ENCODE measurements at regions not wholly inside any gene's neighbourhood (a gene's known extent, or its start where the extent isn't known, plus 50 kb on each side); places are given as distances from the start of the nearest gene placed in this dataset.

DNA sequence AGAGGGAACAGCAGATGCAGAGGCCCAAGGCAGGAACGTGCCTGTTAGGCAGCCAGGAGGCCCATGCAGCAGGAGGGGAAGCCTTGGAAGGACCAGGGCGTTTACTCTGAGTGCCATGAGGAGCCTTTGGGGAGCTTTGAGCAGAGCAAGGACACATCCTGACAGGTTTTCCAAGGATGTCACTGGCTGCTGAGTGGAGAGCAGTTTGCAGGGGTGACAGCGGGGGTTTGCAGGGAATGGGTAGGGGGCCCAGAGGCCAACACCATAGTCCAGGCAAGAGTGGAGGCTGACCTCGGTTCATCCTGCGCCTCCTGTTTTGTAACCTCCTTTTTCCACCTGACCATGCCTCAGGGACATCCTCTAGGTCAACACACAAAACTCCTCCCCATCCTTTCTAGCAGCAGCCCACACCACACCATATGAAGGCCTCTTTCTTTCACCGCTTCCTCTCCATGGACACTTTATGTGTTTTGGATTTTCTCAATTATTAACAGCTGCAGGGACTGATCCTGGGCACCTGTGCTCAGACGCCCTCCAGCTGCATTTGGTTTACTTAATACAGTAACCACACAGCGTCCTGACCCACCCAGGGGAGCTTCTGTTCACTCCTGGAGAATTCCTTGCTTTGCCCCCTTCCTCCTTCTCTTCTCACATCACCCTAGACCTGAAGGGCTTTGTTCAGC, 528.5 kb downstream of the MATN1 start:
- DNase-seq = no peak
- Mint-ChIP-seq H3K27me3 (ENCODE audit: low read depth) (peaks cover 22% of the 10 kb centered on the region), H3K4me1 (ENCODE audit: low read depth) (peaks cover 8% of the 10 kb centered on the region), H3K27ac (no peak overlapping the region), H3K9me3 (no peaks in the 10 kb centered on the region), H3K36me3 (ENCODE audit: insufficient read depth in 2 of 2) (no peaks in the 10 kb centered on the region), H3K4me3 (no peak overlapping the region)
- no peak for ATAC-seq (replicated peaks in 1 of 2)

DNA sequence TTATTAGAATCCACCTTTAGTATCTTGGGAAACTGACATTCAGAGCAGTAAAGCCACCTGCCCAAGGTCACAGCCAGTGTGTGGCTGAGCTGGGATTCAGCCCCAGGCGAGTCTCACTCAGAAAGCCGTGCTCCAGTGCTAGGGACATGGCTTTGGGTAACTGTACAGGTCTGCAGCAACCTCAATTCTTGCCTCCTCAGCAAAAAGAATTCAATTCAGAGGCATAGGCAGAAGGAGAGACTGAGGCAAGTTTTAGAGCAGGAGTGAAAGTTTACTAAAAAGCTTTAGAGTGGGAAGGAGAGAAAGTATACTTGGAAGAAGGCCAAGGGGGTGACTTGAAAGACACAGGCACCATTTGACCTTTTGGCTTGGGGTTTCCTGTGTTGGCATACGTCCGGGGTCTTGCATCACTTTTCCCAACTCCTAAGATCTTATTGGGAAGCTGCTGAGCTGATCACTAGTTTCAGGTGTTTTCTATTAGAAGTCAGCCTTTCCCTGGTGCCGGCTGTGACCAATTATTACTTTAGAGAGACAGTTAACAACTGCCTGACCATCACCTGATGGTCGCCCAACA, 529.3 kb downstream of the MATN1 start:
- Mint-ChIP-seq H3K27ac (no peak overlapping the region), H3K4me3 (no peak overlapping the region), H3K9me3 (no peaks in the 10 kb centered on the region), H3K27me3 (ENCODE audit: low read depth) (peaks cover 29% of the 10 kb centered on the region), H3K4me1 (ENCODE audit: low read depth) (peaks cover 8% of the 10 kb centered on the region), H3K36me3 (ENCODE audit: insufficient read depth in 2 of 2) (no peaks in the 10 kb centered on the region)
- DNase-seq = no peak
- no peak for ATAC-seq (replicated peaks in 1 of 2)

DNA sequence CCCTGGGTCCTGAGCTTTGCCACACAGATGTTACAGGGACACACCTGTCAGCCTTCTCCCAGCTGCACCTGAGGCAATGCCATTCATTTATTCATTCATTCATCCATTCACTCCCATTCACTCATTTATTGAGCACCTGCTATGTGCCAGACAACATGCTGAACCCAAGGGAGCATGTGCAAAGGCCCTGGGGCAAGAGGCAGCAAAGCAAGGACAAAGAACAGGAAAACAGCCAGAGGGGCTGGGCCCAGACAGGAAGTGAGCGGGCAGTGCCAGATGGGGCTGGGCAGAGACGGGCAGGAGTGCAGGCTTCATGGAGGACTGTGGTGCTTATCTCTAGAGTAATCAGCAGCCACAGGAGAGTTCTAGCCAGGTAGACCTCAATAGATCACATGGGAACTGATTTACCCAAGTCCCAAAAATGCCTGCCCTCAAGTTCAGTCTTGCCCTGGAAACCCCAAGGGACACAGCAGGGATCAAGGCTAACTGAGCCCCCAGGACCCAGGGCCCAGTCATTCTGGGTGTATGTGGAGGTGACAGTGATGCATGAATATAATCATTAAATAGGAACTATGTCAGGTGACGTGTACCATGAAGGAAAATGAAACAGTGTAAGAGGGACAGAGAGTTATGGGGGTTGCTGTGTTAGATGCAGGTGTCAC, 530.3 kb downstream of the MATN1 start:
- Mint-ChIP-seq H3K4me1 (ENCODE audit: low read depth) (peaks cover 8% of the 10 kb centered on the region), H3K27me3 (ENCODE audit: low read depth) (peaks cover 35% of the 10 kb centered on the region), H3K36me3 (ENCODE audit: insufficient read depth in 2 of 2) (no peaks in the 10 kb centered on the region), H3K27ac (no peak overlapping the region), H3K9me3 (no peaks in the 10 kb centered on the region), H3K4me3 (no peak overlapping the region)
- no peak for DNase-seq
- ATAC-seq (replicated peaks in 1 of 2) = no peak

DNA sequence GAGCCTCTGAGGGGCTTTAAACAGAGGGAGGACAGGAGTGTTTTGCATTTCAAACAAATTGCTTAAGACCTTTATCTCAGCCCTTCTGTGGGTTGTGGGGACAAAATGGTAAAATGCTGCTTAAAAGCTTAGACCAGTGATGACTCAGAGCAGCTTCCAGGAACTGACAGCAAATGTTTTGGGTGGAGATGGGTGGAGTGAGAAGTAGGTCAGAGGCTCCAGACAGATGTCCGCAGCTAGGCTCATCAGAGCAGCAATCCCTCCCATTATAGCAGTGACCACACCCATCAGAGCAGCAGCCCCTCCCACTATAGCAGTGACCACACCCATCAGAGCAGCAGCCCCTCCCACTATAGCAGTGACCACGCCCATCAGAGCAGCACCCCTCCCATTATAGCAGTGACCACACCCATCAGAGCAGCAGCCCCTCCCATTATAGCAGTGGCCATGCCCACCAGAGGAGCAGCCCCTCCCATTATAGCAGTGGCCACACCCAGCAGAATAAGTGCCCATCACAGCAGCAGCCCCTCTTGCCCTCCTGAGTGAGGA, 532.2 kb downstream of the MATN1 start:
- Mint-ChIP-seq H3K9me3 (no peaks in the 10 kb centered on the region), H3K27ac (peak overlapping the region; percentile 59), H3K27me3 (ENCODE audit: low read depth) (peaks cover 21% of the 10 kb centered on the region), H3K36me3 (ENCODE audit: insufficient read depth in 2 of 2) (no peaks in the 10 kb centered on the region), H3K4me3 (peak overlapping the region in 1 of 2 donors; percentile 44), H3K4me1 (ENCODE audit: low read depth) (peaks cover 8% of the 10 kb centered on the region)
- peak; percentile 37 to 54 for DNase-seq
- peak; percentile 92 to 96 for ATAC-seq (replicated peaks in 1 of 2)

DNA sequence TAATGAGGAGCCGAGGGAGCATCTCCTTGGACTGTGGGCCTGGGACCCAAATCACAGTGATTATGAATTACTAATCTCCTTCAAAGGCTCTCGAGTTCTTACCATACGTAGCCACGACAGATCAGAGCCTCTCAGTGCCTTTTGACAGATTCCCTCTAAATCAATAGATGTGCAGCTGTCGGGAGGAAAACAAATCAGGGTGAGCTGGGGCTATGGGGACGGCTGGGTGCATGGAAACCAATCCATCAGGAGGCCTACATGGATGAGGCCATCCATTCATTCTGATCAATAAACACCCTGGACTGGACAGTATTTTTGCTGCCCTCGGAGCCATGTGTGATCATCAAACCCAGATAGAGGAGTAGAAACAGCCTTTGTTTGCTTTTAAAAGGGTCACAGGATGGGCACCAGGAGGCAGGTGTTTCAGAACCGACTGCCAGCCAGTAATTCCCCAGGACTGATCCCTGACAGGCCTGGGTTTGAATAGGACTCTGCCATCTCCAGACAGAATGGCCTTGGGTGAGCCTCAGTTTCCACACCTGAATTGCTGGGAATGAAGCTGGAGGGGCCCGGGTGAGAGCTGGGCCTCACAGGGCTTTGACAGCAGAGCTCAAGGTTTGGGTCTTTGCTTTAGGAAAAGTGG, 532.8 kb downstream of the MATN1 start:
- Mint-ChIP-seq H3K4me3 (peak overlapping the region in 1 of 2 donors; percentile 44), H3K36me3 (ENCODE audit: insufficient read depth in 2 of 2) (no peaks in the 10 kb centered on the region), H3K4me1 (ENCODE audit: low read depth) (peaks cover 8% of the 10 kb centered on the region), H3K9me3 (no peaks in the 10 kb centered on the region), H3K27ac (peak overlapping the region; percentile 59), H3K27me3 (ENCODE audit: low read depth) (peaks cover 21% of the 10 kb centered on the region)
- ATAC-seq (replicated peaks in 1 of 2) (no peak), DNase-seq (no peak)

DNA sequence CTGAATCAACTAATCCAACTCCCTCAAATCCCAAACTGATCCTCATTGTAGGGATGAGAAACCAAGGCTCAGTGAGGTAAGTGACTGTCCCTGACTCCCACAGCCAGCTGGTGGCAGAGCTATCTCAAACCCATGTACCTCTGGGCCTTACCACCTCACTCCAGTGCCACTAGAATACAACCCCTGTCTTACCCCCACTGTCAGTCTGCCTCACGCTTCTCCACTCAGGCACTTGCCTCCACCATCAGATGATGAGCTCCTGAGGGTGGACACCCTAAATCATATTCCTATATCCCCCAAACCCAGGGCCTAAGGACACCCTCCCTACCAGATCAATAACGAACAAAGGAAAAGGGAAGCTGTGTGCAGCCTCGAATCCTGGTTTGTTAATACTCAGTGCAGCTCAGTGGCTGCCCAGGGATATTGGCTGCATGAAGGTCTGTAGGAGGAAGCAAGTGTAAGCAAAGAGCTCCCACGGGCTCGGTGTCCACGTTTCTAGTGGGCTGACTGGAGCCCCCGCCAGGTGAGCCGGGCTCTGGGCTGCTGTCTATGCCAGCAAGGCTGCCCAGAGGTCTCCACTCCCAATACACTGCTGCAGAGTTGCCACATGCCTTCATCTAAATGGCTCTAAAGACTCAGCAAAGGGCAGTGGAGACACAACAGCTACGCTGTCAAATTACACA, 533.4 kb downstream of the MATN1 start:
- Mint-ChIP-seq H3K27me3 (ENCODE audit: low read depth) (peaks cover 21% of the 10 kb centered on the region), H3K4me3 (no peak overlapping the region), H3K27ac (no peak overlapping the region), H3K4me1 (ENCODE audit: low read depth) (peaks cover 8% of the 10 kb centered on the region), H3K9me3 (no peaks in the 10 kb centered on the region), H3K36me3 (ENCODE audit: insufficient read depth in 2 of 2) (no peaks in the 10 kb centered on the region)
- ATAC-seq (replicated peaks in 1 of 2) = no peak
- DNase-seq = no peak

DNA sequence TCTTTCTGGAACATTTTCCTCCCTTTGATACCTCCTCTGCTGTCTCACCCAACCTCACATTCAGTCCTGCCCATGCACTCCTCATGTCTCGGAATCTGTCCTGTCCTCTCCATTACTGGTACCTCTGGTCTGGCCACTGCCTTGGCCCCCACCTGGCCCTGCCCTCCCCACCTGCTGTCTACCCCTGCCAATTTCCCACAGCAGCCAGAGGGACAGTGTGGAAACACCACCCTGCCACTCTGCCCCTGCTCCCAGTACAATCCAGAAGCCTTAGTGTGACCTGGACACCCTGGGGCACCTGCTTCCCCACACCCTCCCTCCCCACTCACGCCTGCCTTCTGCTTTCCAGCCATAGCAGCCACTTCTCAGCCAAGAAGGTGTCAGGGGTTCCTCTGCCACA, 534.4 kb downstream of the MATN1 start:
- Mint-ChIP-seq H3K4me1 (ENCODE audit: low read depth) (peaks cover 8% of the 10 kb centered on the region), H3K9me3 (no peaks in the 10 kb centered on the region), H3K4me3 (no peak overlapping the region), H3K27ac (no peak overlapping the region), H3K27me3 (ENCODE audit: low read depth) (peaks cover 21% of the 10 kb centered on the region), H3K36me3 (ENCODE audit: insufficient read depth in 2 of 2) (no peaks in the 10 kb centered on the region)
- ATAC-seq (replicated peaks in 1 of 2) (no peak), DNase-seq (no peak)

DNA sequence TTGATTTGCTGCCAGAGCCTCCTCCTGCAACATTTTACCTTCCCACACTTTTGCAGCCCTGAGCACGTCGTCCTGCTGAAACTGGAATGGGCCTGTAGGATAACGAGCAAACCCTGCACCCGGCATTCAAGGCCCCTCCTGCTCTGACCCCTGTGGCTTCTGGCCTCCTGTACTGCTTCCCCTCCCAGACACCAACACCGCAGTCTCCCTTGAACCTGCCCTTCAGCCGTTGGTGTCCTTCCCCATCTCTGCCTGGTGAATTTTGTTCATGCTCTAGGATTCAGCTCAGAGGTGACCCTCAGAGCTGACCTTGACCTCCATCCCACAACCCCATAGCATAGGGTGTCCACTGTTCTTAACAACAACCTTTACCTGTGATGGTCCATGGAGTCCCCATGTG, 535.1 kb downstream of the MATN1 start:
- no peak overlapping the region for H3K27ac Mint-ChIP-seq

DNA sequence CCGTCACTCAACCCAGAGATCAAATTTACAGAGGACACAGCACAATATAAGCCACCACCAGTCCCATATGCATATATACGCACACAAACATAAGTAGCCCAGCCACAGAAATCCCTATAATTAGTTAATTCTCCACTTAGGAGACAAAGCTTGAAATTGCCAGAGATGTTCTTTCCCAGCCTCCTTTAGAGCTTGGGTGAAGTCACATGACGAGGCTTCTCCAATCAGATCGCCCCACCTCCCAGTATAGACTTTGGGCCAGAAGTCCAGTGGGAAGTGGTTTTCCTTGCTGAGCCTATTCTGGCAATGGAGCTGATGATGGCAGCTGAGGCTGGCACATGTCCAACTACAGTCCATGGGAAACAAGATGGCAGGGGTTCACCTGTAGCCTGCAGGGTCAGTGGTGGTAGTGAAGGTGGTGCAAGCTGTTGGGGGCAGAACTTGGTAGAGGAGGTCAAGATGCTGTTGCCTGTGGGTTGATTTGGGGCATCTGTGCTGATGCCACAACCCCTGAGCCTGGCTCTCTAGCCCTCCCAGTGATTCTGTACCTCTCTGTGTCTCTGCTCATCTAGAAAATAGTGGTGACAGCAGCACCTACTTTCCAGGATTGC, 535.9 kb downstream of the MATN1 start:
- peaks cover 8% of the 10 kb centered on the region for H3K4me1 Mint-ChIP-seq (ENCODE audit: low read depth)
- peaks cover 21% of the 10 kb centered on the region for H3K27me3 Mint-ChIP-seq (ENCODE audit: low read depth)
- H3K4me3 Mint-ChIP-seq = no peak overlapping the region
- DNase-seq = no peak
- H3K36me3 Mint-ChIP-seq (ENCODE audit: insufficient read depth in 2 of 2) = no peaks in the 10 kb centered on the region
- no peaks in the 10 kb centered on the region for H3K9me3 Mint-ChIP-seq
- ATAC-seq (replicated peaks in 1 of 2) = no peak
- H3K27ac Mint-ChIP-seq = no peak overlapping the region

More for the DNA sequence above, 535.1 kb downstream of the MATN1 start:
- Mint-ChIP-seq H3K36me3 (ENCODE audit: insufficient read depth in 2 of 2) (no peaks in the 10 kb centered on the region), H3K9me3 (no peaks in the 10 kb centered on the region), H3K27me3 (ENCODE audit: low read depth) (peaks cover 21% of the 10 kb centered on the region), H3K4me3 (no peak overlapping the region), H3K4me1 (ENCODE audit: low read depth) (peaks cover 8% of the 10 kb centered on the region)
- ATAC-seq (replicated peaks in 1 of 2) (no peak), DNase-seq (no peak)

DNA sequence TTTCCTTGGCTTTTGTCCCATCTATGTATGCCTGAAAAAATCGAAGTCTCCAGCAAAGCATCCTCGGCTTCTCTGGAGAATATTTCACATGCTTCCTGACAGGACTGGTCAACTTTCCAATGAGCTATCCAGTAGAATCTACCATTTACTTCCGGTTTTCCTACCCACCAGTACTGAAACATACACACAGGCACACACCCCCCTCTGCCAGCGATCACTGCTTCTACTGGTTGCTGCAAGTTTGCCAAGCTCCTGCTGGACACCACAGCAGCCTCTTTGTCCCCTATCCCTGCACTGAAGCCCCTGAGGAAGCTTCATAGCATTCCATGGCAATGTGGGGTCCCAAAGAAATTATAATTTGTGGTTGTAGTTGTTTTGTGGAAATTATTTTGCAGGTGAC, 536.8 kb downstream of the MATN1 start:
- DNase-seq = no peak
- H3K27ac Mint-ChIP-seq = no peak overlapping the region
- H3K9me3 Mint-ChIP-seq = no peaks in the 10 kb centered on the region
- no peak for ATAC-seq (replicated peaks in 1 of 2)
- H3K4me3 Mint-ChIP-seq = no peak overlapping the region
- no peaks in the 10 kb centered on the region for H3K36me3 Mint-ChIP-seq (ENCODE audit: insufficient read depth in 2 of 2)
- peaks cover 21% of the 10 kb centered on the region for H3K27me3 Mint-ChIP-seq (ENCODE audit: low read depth)
- peaks cover 8% of the 10 kb centered on the region for H3K4me1 Mint-ChIP-seq (ENCODE audit: low read depth)

DNA sequence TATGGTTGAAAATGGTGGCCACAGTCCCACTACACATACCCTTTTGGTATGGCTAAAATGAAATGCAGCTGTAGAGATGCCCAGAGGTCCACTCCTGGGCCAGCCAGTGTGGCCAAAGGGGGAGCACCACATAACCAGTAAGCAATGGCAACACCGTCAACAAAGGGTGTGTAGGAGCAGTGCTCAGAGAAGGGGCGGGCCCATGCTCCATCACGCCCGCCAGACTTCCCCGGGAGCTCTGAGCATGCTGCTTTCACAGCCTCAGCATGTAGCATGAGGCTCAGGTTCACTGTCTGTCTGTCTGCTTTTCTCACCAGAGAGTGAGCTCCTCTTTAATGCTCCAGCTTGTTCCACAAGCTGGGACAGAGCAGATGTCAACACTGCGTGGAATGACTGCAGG, 537.6 kb downstream of the MATN1 start:
- DNase-seq (no peak), ATAC-seq (replicated peaks in 1 of 2) (no peak)
- Mint-ChIP-seq H3K9me3 (no peaks in the 10 kb centered on the region), H3K4me1 (ENCODE audit: low read depth) (peaks cover 1% of the 10 kb centered on the region), H3K27me3 (ENCODE audit: low read depth) (peaks cover 21% of the 10 kb centered on the region), H3K36me3 (ENCODE audit: insufficient read depth in 2 of 2) (no peaks in the 10 kb centered on the region), H3K27ac (no peak overlapping the region), H3K4me3 (no peak overlapping the region)

DNA sequence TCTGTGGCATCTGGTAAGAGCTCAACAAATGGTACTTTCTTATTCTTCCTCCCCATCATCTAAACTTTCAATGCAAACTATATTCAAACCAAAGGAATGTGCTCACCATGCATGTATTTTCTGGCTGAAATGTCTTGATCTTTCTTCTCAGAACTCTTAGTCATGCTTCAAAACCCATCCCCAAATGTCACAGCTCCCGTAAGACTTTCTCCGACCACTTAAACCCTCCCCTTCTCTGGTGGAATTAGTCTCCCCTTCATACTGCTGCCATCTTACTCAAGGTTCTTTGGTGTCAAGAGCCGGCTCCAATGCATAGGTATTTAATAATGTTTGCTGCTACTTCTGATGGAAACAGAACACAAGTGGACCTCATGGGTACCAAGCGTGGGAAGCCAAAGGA, 538.1 kb downstream of the MATN1 start:
- no peak overlapping the region for H3K27ac Mint-ChIP-seq
- no peaks in the 10 kb centered on the region for H3K4me1 Mint-ChIP-seq (ENCODE audit: low read depth)
- H3K27me3 Mint-ChIP-seq (ENCODE audit: low read depth) = peaks cover 21% of the 10 kb centered on the region
- no peak overlapping the region for H3K4me3 Mint-ChIP-seq
- H3K36me3 Mint-ChIP-seq (ENCODE audit: insufficient read depth in 2 of 2) = no peaks in the 10 kb centered on the region
- no peak for DNase-seq
- no peaks in the 10 kb centered on the region for H3K9me3 Mint-ChIP-seq
- no peak for ATAC-seq (replicated peaks in 1 of 2)

Measured in activated T-cell treated with anti-CD3 and anti-CD28 coated beads, Interleukin-2, amount 50 U/mL, for 72 hours (primary cell).